DND-41 (cell line): ENCODE measurements at regions not wholly inside any gene's neighbourhood (a gene's known extent, or its start where the extent isn't known, plus 50 kb on each side); places are given as distances from the start of the nearest gene placed in this dataset.

Experiments
- ATAC-seq: fragments of 200-7000 bp; cut with Tn5 transposase; 3 replicates; pipeline ENCODE4 v1.9.1; 2021; ENCODE audit warnings: low read depth; ENCODE audit not compliant: insufficient read depth
- DNase-seq: peaks from one replicate; pipeline ENCODE4 v3.0.0-alpha.2; 2020
- H2AFZ ChIP-seq: 2 replicates; pipeline ENCODE4 v1.6.0; 2012; ENCODE audit warnings: low read depth, low read length
- H3K27ac ChIP-seq: 2 replicates; pipeline ENCODE4 v1.5.1; 2012; ENCODE audit warnings: low read length, inconsistent platforms
- H3K27me3 ChIP-seq: fragments of 200-600 bp; sonication (generic); 2 replicates; pipeline ENCODE4 v1.6.0; 2012; ENCODE audit warnings: low read length, mild to moderate bottlenecking, inconsistent platforms; ENCODE audit not compliant: insufficient read depth, poor library complexity
- H3K36me3 ChIP-seq: 2 replicates; pipeline ENCODE4 v1.5.1; 2012; ENCODE audit warnings: low read length, inconsistent platforms; ENCODE audit not compliant: insufficient read depth
- H3K4me1 ChIP-seq: 2 replicates; pipeline ENCODE4 v1.5.1; 2012; ENCODE audit warnings: mild to moderate bottlenecking, low read length; ENCODE audit not compliant: insufficient read depth
- H3K4me2 ChIP-seq: 2 replicates; pipeline ENCODE4 v1.6.0; 2012; ENCODE audit warnings: mild to moderate bottlenecking, moderate library complexity, low read length, inconsistent platforms; ENCODE audit not compliant: insufficient read depth
- H3K4me3 ChIP-seq, 2 experiments: fragments of 200-600 bp in 1 of 2; shearing (Covaris generic) in 1 of 2; 2 replicates each; pipeline ENCODE4 v1.5.1; 2012 to 2016; ENCODE audit warnings: inconsistent platforms in 2 of 2, low read length in 2 of 2, mild to moderate bottlenecking in 2 of 2, low read depth in 1 of 2, moderate library complexity in 1 of 2
- H3K79me2 ChIP-seq: 2 replicates; pipeline ENCODE4 v1.6.0; 2012; ENCODE audit warnings: low read length, inconsistent platforms; ENCODE audit not compliant: insufficient read depth
- H3K9ac ChIP-seq: 2 replicates; pipeline ENCODE4 v1.6.0; 2012; ENCODE audit warnings: low read depth, mild to moderate bottlenecking, inconsistent platforms, low read length, moderate library complexity
- H3K9me3 ChIP-seq: 2 replicates; pipeline ENCODE4 v1.5.1; 2012; ENCODE audit warnings: low read length, moderate library complexity, mild to moderate bottlenecking, inconsistent platforms; ENCODE audit not compliant: insufficient read depth, severe bottlenecking
- H4K20me1 ChIP-seq: 2 replicates; pipeline ENCODE4 v1.6.0; 2012; ENCODE audit warnings: low read length; ENCODE audit not compliant: insufficient read depth
- EZH2 ChIP-seq: IDR thresholded peaks from 3 replicates; pipeline ENCODE4 v1.6.1; 2012; ENCODE audit warnings: borderline replicate concordance, low read depth, mild to moderate bottlenecking, moderate library complexity, low read length, inconsistent platforms; ENCODE audit not compliant: severe bottlenecking
- TF ChIP-seq, protein P1 (sequence below): IDR thresholded peaks from 2 replicates; pipeline ENCODE4 v1.5.1; 2012; ENCODE audit warnings: borderline replicate concordance, low read length, moderate library complexity, mild to moderate bottlenecking; ENCODE audit not compliant: poor library complexity, severe bottlenecking; ENCODE audit errors: extremely low read depth

- H3K27me3 ChIP-seq: peaks cover 4% of the 10 kb centered on the region
- no peak overlapping the region for H3K4me3 ChIP-seq
- no peak overlapping the region for H3K27ac ChIP-seq
- TF ChIP-seq EZH2: no peak
- TF ChIP-seq, protein P1, sequence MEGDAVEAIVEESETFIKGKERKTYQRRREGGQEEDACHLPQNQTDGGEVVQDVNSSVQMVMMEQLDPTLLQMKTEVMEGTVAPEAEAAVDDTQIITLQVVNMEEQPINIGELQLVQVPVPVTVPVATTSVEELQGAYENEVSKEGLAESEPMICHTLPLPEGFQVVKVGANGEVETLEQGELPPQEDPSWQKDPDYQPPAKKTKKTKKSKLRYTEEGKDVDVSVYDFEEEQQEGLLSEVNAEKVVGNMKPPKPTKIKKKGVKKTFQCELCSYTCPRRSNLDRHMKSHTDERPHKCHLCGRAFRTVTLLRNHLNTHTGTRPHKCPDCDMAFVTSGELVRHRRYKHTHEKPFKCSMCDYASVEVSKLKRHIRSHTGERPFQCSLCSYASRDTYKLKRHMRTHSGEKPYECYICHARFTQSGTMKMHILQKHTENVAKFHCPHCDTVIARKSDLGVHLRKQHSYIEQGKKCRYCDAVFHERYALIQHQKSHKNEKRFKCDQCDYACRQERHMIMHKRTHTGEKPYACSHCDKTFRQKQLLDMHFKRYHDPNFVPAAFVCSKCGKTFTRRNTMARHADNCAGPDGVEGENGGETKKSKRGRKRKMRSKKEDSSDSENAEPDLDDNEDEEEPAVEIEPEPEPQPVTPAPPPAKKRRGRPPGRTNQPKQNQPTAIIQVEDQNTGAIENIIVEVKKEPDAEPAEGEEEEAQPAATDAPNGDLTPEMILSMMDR: no peak
- ATAC-seq (no peak), DNase-seq (no peak)
- no peaks in the 10 kb centered on the region for H3K4me1 ChIP-seq
- no peak overlapping the region for H2AFZ ChIP-seq
- no peaks in the 10 kb centered on the region for H3K36me3 ChIP-seq
- H4K20me1 ChIP-seq: no peaks in the 10 kb centered on the region
- no peaks in the 10 kb centered on the region for H3K9me3 ChIP-seq
- no peak overlapping the region for H3K4me2 ChIP-seq
- H3K79me2 ChIP-seq: no peaks in the 10 kb centered on the region
- H3K9ac ChIP-seq: no peak overlapping the region
Measured at GRCh38 chr6:166830185-166830890, 126.0 kb downstream of the RNASET2 start.

DNA sequence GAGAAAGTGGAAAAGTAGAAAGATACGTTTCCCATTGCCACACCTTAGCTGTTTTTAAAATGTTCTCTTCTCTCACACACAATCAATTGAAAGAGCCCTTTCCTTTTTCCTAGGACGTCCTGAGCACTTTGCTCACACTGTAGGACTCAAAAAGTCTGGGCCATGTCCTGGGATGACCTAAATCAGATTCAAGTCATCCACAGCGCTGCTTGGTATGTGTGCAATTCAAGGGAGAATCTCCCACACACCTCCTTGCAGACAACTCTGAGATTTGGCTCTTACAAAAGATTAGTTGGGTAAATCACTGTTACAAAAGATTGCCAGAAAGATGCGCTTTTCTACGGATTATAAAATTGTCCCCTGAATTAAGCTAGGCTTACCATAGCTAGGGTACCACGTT lies 130.1 kb downstream of the RNASET2 start:
- Histone ChIP-seq H3K4me3 (no peak overlapping the region), H2AFZ (no peak overlapping the region), H4K20me1 (no peaks in the 10 kb centered on the region; the same call in 1 of the 2 replicates), H3K27me3 (peaks cover 8% of the 10 kb centered on the region), H3K4me2 (no peak overlapping the region), H3K9ac (no peak overlapping the region), H3K79me2 (no peaks in the 10 kb centered on the region), H3K27ac (no peak overlapping the region), H3K9me3 (no peaks in the 10 kb centered on the region), H3K4me1 (no peaks in the 10 kb centered on the region), H3K36me3 (no peaks in the 10 kb centered on the region)
- ATAC-seq (no peak), DNase-seq (no peak)
- no peak for TF ChIP-seq EZH2
- TF ChIP-seq, protein P1: no peak

DNA sequence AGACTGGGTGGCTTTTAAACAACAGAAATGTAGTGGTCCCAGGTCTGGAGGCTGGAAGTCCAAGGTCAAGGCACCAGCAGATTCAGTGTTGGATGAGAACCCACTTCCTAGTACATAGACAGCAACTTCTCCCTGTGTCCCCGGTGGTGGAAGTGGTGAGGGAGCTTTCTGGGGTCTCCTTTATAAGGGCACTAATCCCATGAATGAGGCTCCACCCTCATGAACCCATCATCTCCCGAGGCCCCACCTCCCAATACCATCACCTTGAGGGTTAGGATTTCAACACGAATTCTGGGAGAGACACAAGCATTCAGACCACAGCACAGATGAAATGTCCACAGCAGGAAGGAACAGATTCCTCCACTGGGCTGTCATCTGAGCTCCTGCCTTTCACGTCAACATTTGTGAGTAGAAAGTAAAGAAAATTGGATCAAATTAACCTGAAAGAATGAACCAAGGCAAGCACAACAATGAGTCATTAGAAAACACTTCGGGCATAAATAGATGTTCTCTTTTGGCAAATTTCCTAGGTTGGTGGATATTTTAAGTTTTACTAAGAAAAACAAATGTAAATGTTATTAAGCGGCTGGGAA lies 130.7 kb downstream of the RNASET2 start:
- no peak overlapping the region for H2AFZ ChIP-seq

More for the DNA sequence above, 130.7 kb downstream of the RNASET2 start:
- Histone ChIP-seq H3K9ac (no peak overlapping the region), H3K4me1 (no peaks in the 10 kb centered on the region), H3K4me2 (no peak overlapping the region), H3K27ac (no peak overlapping the region), H3K79me2 (no peaks in the 10 kb centered on the region), H3K4me3 (no peak overlapping the region), H4K20me1 (no peaks in the 10 kb centered on the region; the same call in 1 of the 2 replicates), H3K27me3 (peaks cover 8% of the 10 kb centered on the region), H3K9me3 (no peaks in the 10 kb centered on the region), H3K36me3 (no peaks in the 10 kb centered on the region)
- DNase-seq (no peak), ATAC-seq (no peak)
- TF ChIP-seq, protein P1: no peak
- no peak for TF ChIP-seq EZH2
